OCI-LY3 (cell line): ENCODE measurements at regions not wholly inside any gene's neighbourhood (a gene's known extent, or its start where the extent isn't known, plus 50 kb on each side); places are given as distances from the start of the nearest gene placed in this dataset.

Experiments used
- H2AFZ ChIP-seq: fragments of 200-600, 300-600 bp; shearing (Covaris generic); 2 replicates; pipeline ENCODE4 v1.6.0; 2014; ENCODE audit warnings: antibody characterized with exemption, low read depth, low read length
- H3K27ac ChIP-seq: fragments of 200-600, 300-600 bp; sonication (generic); 2 replicates; pipeline ENCODE4 v1.5.1; 2014; ENCODE audit warnings: mild to moderate bottlenecking, low read length, moderate library complexity, mixed read lengths
- H3K27me3 ChIP-seq: fragments of 200-600, 300-600 bp; sonication (generic); 2 replicates; pipeline ENCODE4 v1.6.1; 2014; ENCODE audit warnings: low read depth, low read length, mixed read lengths
- H3K36me3 ChIP-seq: fragments of 200-600, 300-600 bp; sonication (generic); replicated peaks from 2 replicates; pipeline ENCODE3; 2014; ENCODE audit warnings: low read depth, low read length, mixed read lengths
- H3K4me1 ChIP-seq: fragments of 300-600, 200-600 bp; sonication (generic); 2 replicates; pipeline ENCODE4 v1.6.1; 2014; ENCODE audit warnings: low read length, mixed read lengths
- H3K4me2 ChIP-seq: fragments of 200-600, 300-600 bp; sonication (generic); 2 replicates; pipeline ENCODE4 v1.6.1; 2014; ENCODE audit warnings: low read length, mixed read lengths
- H3K4me3 ChIP-seq: fragments of 300-600, 200-600 bp; sonication (generic); 2 replicates; pipeline ENCODE4 v1.5.1; 2014; ENCODE audit warnings: antibody characterized with exemption, mild to moderate bottlenecking, low read length, moderate library complexity
- H3K79me2 ChIP-seq: fragments of 300-600, 200-600 bp; shearing (Covaris generic); 2 replicates; pipeline ENCODE4 v1.6.1; 2014; ENCODE audit warnings: mild to moderate bottlenecking, low read length, mixed read lengths
- H3K9ac ChIP-seq: fragments of 300-600, 200-600 bp; shearing (Covaris generic); 2 replicates; pipeline ENCODE4 v1.6.0; 2014; ENCODE audit warnings: mild to moderate bottlenecking, low read length, moderate library complexity
- H3K9me3 ChIP-seq: fragments of 200-600, 300-600 bp; shearing (Covaris generic); 2 replicates; pipeline ENCODE4 v1.6.1; 2014; ENCODE audit warnings: low read length, mixed read lengths; ENCODE audit not compliant: insufficient read depth
- H4K20me1 ChIP-seq: fragments of 200-600, 300-600 bp; sonication (generic); 2 replicates; pipeline ENCODE4 v1.6.1; 2016; ENCODE audit warnings: low read length, mixed read lengths; ENCODE audit not compliant: insufficient read depth
- CTCF ChIP-seq: fragments of 200-600, 300-600 bp; sonication (generic); IDR thresholded peaks from 2 replicates; pipeline ENCODE4 v1.5.1; 2014; ENCODE audit warnings: antibody characterized with exemption, low read length, low read depth
- EZH2phosphoT487 ChIP-seq: fragments of 200-600 bp; shearing (Covaris generic); IDR thresholded peaks from 2 replicates; pipeline ENCODE4 v1.6.1; 2018; ENCODE audit warnings: antibody characterized with exemption, mixed run types, low read depth

- H2AFZ ChIP-seq, result no peak overlapping the region
- H3K4me3 ChIP-seq, result no peak overlapping the region
- H3K9ac ChIP-seq, result no peak overlapping the region
- no peak for TF ChIP-seq CTCF
- peaks cover 41% of the 10 kb centered on the region for H3K4me1 ChIP-seq
- H3K79me2 ChIP-seq, result no peaks in the 10 kb centered on the region; the same call in 1 of the 2 replicates
- no peak overlapping the region for H3K27ac ChIP-seq
- no peaks in the 10 kb centered on the region for H3K9me3 ChIP-seq
- no peaks in the 10 kb centered on the region for H3K27me3 ChIP-seq
- peaks cover 12% of the 10 kb centered on the region for H3K36me3 ChIP-seq
- no peak overlapping the region for H3K4me2 ChIP-seq
- no peaks in the 10 kb centered on the region for H4K20me1 ChIP-seq
These were observed 94.7 kb downstream of the SLC41A2 start for GRCh38 chr12:104863296-104863948.

GRCh38 chr12:104858611-104859543 lies 99.2 kb downstream of the SLC41A2 start:
- Histone ChIP-seq H3K27me3 (no peaks in the 10 kb centered on the region), H3K36me3 (peaks cover 11% of the 10 kb centered on the region), H3K79me2 (no peaks in the 10 kb centered on the region), H3K4me2 (no peak overlapping the region), H3K9ac (no peak overlapping the region), H4K20me1 (no peaks in the 10 kb centered on the region), H2AFZ (no peak overlapping the region), H3K27ac (no peak overlapping the region), H3K9me3 (no peaks in the 10 kb centered on the region), H3K4me1 (0 out of 2 replicates have a peak, but pooled peaks cover 1% of the 10 kb centered on the region), H3K4me3 (no peak overlapping the region)
- no peak for TF ChIP-seq EZH2phosphoT487
- TF ChIP-seq CTCF, result no peak

- H3K4me1 ChIP-seq, result no peaks in the 10 kb centered on the region
- H3K9ac ChIP-seq, result no peak overlapping the region
- H3K27ac ChIP-seq, result no peak overlapping the region
- H3K79me2 ChIP-seq, result no peaks in the 10 kb centered on the region
- TF ChIP-seq CTCF (no peak), EZH2phosphoT487 (no peak)
- no peaks in the 10 kb centered on the region for H4K20me1 ChIP-seq
- H3K9me3 ChIP-seq, result no peaks in the 10 kb centered on the region
- H3K4me3 ChIP-seq, result no peak overlapping the region
- H3K27me3 ChIP-seq, result no peaks in the 10 kb centered on the region
- H3K4me2 ChIP-seq, result no peak overlapping the region
- H2AFZ ChIP-seq, result no peak overlapping the region
- peaks cover 11% of the 10 kb centered on the region for H3K36me3 ChIP-seq
These were observed 101.6 kb downstream of the SLC41A2 start for GRCh38 chr12:104856531-104856930.

- peaks cover 6% of the 10 kb centered on the region for H3K36me3 ChIP-seq
- H3K79me2 ChIP-seq, result no peaks in the 10 kb centered on the region
- no peaks in the 10 kb centered on the region for H3K27me3 ChIP-seq
- H3K9ac ChIP-seq, result no peak overlapping the region
- H3K4me1 ChIP-seq, result no peaks in the 10 kb centered on the region
- H2AFZ ChIP-seq, result no peak overlapping the region
- no peak overlapping the region for H3K27ac ChIP-seq
- H3K4me2 ChIP-seq, result no peak overlapping the region
- TF ChIP-seq CTCF (no peak), EZH2phosphoT487 (no peak)
- no peaks in the 10 kb centered on the region for H3K9me3 ChIP-seq
- H4K20me1 ChIP-seq, result no peaks in the 10 kb centered on the region
- H3K4me3 ChIP-seq, result no peak overlapping the region
These were observed 102.5 kb downstream of the SLC41A2 start for GRCh38 chr12:104855599-104855998.
